ENCODE measurements at regions not wholly inside any gene's neighbourhood (a gene's known extent, or its start where the extent isn't known, plus 50 kb on each side); places are given as distances from the start of the nearest gene placed in this dataset.

DNA sequence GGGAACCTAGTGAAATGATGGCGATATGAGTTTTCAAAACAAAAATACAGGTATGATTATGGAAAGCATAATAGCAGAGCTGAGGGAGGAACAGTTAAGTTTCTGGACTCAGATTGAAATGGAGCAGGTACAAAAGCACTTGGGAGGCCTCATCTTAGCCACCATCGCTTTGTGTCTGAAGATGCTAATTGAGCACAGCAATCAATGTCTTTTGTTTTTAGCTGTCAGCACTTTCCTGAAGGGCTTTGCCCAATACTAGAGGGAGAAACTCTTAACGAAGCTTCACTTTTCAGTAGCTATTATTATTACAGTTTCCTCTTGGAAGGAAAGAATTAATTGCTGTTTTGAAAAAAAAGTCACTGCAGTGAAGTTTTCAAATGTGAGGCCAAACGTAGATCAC is 348.7 kb downstream of the RWDD3 start:
- TF ChIP-seq, protein P1, sequence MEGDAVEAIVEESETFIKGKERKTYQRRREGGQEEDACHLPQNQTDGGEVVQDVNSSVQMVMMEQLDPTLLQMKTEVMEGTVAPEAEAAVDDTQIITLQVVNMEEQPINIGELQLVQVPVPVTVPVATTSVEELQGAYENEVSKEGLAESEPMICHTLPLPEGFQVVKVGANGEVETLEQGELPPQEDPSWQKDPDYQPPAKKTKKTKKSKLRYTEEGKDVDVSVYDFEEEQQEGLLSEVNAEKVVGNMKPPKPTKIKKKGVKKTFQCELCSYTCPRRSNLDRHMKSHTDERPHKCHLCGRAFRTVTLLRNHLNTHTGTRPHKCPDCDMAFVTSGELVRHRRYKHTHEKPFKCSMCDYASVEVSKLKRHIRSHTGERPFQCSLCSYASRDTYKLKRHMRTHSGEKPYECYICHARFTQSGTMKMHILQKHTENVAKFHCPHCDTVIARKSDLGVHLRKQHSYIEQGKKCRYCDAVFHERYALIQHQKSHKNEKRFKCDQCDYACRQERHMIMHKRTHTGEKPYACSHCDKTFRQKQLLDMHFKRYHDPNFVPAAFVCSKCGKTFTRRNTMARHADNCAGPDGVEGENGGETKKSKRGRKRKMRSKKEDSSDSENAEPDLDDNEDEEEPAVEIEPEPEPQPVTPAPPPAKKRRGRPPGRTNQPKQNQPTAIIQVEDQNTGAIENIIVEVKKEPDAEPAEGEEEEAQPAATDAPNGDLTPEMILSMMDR (IDR thresholded peaks at IDR 0.05), result no peak
- TF ChIP-seq POLR2A (IDR thresholded peaks at IDR 0.05), result no peak
- no peak overlapping the region for H3K27ac ChIP-seq
- no peaks in the 10 kb centered on the region for H3K4me1 ChIP-seq
- WGBS, 2 donors, result 58 to 59% methylated on average over 4 of the region's 4 CpGs
- no peak overlapping the region for H3K4me3 ChIP-seq (replicated peaks in 1 of 3)
- no peaks in the 10 kb centered on the region for H3K36me3 ChIP-seq
- no peaks in the 10 kb centered on the region for H3K27me3 ChIP-seq
- intact Hi-C loops (cut with DNase I), result no loop called here
- no peaks in the 10 kb centered on the region for H3K9me3 ChIP-seq
- DNase-seq, result no peak

DNA sequence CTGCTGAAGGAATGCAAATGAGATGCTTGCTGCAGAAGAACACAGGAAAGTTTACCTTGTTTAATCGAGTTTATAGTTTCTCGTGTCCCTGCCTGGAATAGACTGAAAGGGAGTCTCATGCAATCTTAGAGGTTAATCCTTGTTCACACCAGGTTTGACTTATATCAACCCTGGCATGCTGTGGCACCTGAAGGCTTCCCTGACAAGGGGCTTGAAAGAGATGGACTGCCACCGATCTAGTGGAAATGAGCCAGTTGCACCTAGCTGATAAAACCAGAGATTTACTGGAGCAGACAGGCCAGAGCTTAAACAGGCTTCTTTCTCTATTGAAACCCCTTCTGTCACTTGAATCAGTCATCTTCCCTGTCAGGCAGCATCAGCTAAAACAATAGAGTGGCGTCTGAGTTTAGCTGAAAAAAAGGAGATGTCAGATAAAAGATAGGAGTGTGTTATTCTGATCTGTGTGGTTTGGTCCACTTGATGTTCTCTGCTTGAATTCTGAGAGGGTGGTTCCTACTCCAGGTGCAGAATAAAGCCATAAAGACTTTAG is 349.7 kb downstream of the RWDD3 start:
- intact Hi-C loops (cut with DNase I), result no loop called here
- no peak for DNase-seq
- 39 to 45% methylated on average over 4 of the region's 4 CpGs for WGBS, 2 donors
- Histone ChIP-seq H3K4me1 (no peaks in the 10 kb centered on the region), H3K27me3 (no peaks in the 10 kb centered on the region), H3K36me3 (no peaks in the 10 kb centered on the region), H3K4me3 (replicated peaks in 1 of 3) (no peak overlapping the region), H3K27ac (no peak overlapping the region), H3K9me3 (no peaks in the 10 kb centered on the region)
- TF ChIP-seq, protein P1 (IDR thresholded peaks at IDR 0.05), result no peak
- no peak for TF ChIP-seq POLR2A (IDR thresholded peaks at IDR 0.05)

DNA sequence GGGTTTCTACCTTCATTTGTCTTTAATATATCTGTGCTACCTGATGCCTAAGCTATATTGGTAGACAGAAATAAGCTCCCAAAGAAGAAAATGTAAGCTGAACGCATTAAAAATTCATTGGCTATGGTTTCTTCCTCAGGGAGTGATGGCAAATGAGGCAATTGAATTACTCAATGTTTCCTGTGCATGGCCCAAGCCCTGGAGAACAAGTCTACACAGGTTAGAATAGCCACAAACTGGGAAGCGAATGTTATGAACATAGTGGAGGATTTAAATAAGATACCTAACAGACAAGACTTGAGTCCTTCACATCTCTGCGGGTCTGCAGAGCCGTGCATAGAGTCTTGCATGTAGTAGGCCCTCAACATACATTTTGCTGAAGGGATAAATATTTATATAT is 350.3 kb downstream of the RWDD3 start:
- Histone ChIP-seq H3K27ac (no peak overlapping the region), H3K27me3 (no peaks in the 10 kb centered on the region), H3K4me3 (replicated peaks in 1 of 3) (no peak overlapping the region), H3K36me3 (no peaks in the 10 kb centered on the region), H3K9me3 (no peaks in the 10 kb centered on the region), H3K4me1 (no peaks in the 10 kb centered on the region)
- 87 to 90% methylated on average over 4 of the region's 4 CpGs for WGBS, 2 donors
- DNase-seq, result no peak
- intact Hi-C loops (cut with DNase I), result no loop called here
- TF ChIP-seq POLR2A (IDR thresholded peaks at IDR 0.05), result no peak
- TF ChIP-seq, protein P1 (IDR thresholded peaks at IDR 0.05), result no peak

DNA sequence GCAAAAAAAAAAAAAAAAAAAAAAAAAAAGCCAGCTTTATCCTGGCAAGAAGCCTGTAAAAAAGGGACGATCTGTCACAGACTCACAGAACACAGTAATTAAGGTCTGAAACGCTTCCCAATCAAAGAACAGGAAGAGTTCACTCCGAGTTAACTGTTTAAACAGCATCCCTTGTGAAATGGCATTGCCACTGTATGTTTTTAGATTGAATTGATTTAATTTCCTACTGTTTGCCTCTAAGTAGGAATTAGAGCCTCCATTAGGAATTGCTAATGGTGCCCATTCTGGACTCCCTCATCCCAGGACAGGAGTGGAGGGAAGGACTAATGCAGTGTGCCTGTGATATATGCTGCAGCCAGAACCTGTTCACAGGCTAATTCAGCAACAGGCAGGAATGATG is 370.8 kb downstream of the RWDD3 start:
- H3K36me3 ChIP-seq, result no peaks in the 10 kb centered on the region
- no peaks in the 10 kb centered on the region for H3K27me3 ChIP-seq
- intact Hi-C loops (cut with DNase I), result no loop called here
- H3K4me3 ChIP-seq (replicated peaks in 1 of 3), result no peak overlapping the region
- 20 to 26% methylated on average over 3 of the region's 3 CpGs for WGBS, 2 donors
- no peaks in the 10 kb centered on the region for H3K9me3 ChIP-seq
- DNase-seq, result no peak
- TF ChIP-seq, protein P1 (IDR thresholded peaks at IDR 0.05), result no peak
- no peak for TF ChIP-seq POLR2A (IDR thresholded peaks at IDR 0.05)
- H3K27ac ChIP-seq, result no peak overlapping the region
- no peaks in the 10 kb centered on the region for H3K4me1 ChIP-seq

DNA sequence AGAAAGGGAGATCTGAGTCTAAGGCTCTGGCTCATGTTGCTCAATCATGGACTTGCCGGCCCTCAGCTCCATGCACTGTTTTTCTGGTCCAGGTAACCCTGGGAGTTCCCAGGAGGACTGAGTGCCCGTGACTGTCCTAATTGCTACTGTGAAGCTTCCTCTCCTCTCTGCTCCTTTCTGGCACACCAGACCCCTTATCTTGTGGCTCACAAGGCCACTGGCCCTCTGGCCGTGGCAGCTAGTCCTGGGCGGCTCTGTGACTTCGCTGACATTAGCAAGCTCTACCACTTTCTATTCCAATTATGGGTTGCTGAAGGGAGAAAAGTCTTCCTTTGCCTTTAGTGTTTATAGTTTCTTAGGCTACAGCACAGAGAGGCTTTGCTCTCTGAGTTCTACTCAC is 380.2 kb downstream of the RWDD3 start:
- no peak for TF ChIP-seq POLR2A (IDR thresholded peaks at IDR 0.05)
- TF ChIP-seq, protein P1 (IDR thresholded peaks at IDR 0.05), result no peak
- Histone ChIP-seq H3K36me3 (no peaks in the 10 kb centered on the region), H3K9me3 (no peaks in the 10 kb centered on the region), H3K4me1 (no peaks in the 10 kb centered on the region), H3K4me3 (replicated peaks in 1 of 3) (no peak overlapping the region), H3K27me3 (no peaks in the 10 kb centered on the region), H3K27ac (no peak overlapping the region)
- intact Hi-C loops (cut with DNase I), result no loop called here
- 80 to 86% methylated on average over 4 to 5 of the region's 5 CpGs for WGBS, 2 donors
- DNase-seq, result no peak

Measured in thyroid gland (tissue), 4 donors.